ENCODE measurements at regions not wholly inside any gene's neighbourhood (a gene's known extent, or its start where the extent isn't known, plus 50 kb on each side); places are given as distances from the start of the nearest gene placed in this dataset.
A peak's percentile ranks its signal among the peaks of the same experiment; 100 is the strongest.

DNA sequence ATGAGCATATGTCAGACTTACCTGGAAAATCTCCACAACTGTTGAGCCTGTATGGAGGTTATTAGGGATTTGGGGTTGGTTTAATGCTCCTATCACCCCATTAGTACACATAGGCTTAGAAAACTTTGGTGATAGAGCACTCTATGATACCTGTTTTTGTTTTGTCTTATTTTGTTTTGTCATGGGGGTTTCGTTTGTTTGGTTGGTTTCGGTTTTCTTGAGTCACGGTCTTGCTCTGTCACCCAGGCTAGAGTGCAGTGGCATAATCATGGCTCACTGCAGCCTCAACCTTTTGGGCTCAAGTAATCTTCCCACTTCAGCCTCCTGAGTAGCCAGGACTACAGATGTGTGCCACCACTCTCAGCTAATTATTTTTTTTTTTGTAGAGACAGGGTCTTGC, 70.0 kb downstream of the MZT1 start:
- CTCF ChIA-PET = no interaction called here
- no peak for ATAC-seq

DNA sequence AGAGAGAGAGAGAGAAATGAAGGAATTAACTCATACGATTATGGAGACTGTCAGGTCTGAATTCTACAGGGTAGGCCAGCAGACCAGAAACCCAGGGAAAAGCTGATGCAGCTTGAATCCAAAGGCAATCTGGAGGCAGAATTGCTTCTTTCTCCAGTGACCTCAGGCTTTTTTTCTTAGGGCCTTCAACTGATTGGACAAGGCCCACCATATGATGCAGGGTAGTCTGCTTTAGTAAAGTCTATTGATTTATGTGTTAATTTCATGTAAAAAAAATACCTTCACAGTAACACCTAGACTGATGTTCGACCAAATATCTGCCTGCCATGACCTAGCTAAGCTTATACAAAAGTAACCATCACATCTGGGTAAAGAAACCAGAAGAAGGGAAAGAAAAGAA, 71.1 kb downstream of the MZT1 start:
- ATAC-seq = no peak
- H3K27me3 Mint-ChIP-seq = peaks cover 20% of the 10 kb centered on the region
- H3K4me1 Mint-ChIP-seq = no peaks in the 10 kb centered on the region
- H3K27ac Mint-ChIP-seq = no peak overlapping the region
- DNase-seq = no peak
- CTCF ChIA-PET = no interaction called here
- H3K9me3 Mint-ChIP-seq (ENCODE audit: low read depth) = no peaks in the 10 kb centered on the region
- H3K36me3 Mint-ChIP-seq = no peaks in the 10 kb centered on the region
- H3K4me3 Mint-ChIP-seq = no peak overlapping the region

More for the DNA sequence above, 70.0 kb downstream of the MZT1 start:
- Mint-ChIP-seq H3K9me3 (ENCODE audit: low read depth) (no peaks in the 10 kb centered on the region), H3K36me3 (no peaks in the 10 kb centered on the region), H3K4me1 (no peaks in the 10 kb centered on the region), H3K27ac (no peak overlapping the region), H3K4me3 (no peak overlapping the region), H3K27me3 (peaks cover 18% of the 10 kb centered on the region)
- DNase-seq = no peak

- Mint-ChIP-seq H3K36me3 (no peaks in the 10 kb centered on the region), H3K9me3 (ENCODE audit: low read depth) (no peaks in the 10 kb centered on the region), H3K4me3 (no peak overlapping the region), H3K27ac (no peak overlapping the region), H3K4me1 (no peaks in the 10 kb centered on the region), H3K27me3 (peaks cover 24% of the 10 kb centered on the region)
- no peak for DNase-seq
- ATAC-seq = no peak
- CTCF ChIA-PET = no interaction called here
Observed at GRCh38 chr13:72653506-72653905, 73.9 kb downstream of the MZT1 start.

DNA sequence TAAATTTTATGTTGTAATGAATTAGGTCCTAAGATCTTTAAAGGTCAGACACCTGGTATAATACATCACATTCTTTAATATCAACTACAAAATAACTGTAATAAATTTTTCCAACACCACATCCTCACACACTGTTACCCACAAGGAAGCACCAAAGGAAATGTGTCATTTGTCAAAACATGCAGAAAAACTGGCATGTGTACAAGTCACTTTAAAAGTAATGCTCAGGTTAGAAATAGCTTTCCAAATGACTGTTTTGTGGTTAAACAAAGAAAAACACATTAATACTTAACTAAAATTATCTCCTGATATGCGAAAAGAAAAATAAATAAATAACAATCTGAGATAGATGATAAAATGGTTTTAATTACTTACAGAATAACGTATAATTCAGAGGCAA, 74.7 kb downstream of the MZT1 start:
- ATAC-seq (no peak), DNase-seq (no peak)
- H3K27ac Mint-ChIP-seq = no peak overlapping the region
- peaks cover 17% of the 10 kb centered on the region for H3K27me3 Mint-ChIP-seq
- no peaks in the 10 kb centered on the region for H3K36me3 Mint-ChIP-seq
- H3K4me1 Mint-ChIP-seq = no peaks in the 10 kb centered on the region
- CTCF ChIA-PET = no interaction called here
- H3K4me3 Mint-ChIP-seq = no peak overlapping the region
- no peaks in the 10 kb centered on the region for H3K9me3 Mint-ChIP-seq (ENCODE audit: low read depth)

GRCh38 chr13:72651144-72651543, 76.3 kb downstream of the MZT1 start:
- Mint-ChIP-seq H3K4me3 (no peak overlapping the region), H3K4me1 (no peaks in the 10 kb centered on the region), H3K27me3 (peaks cover 25% of the 10 kb centered on the region), H3K9me3 (ENCODE audit: low read depth) (no peaks in the 10 kb centered on the region), H3K27ac (no peak overlapping the region), H3K36me3 (no peaks in the 10 kb centered on the region)
- CTCF ChIA-PET = no interaction called here
- DNase-seq (no peak), ATAC-seq (no peak)

DNA sequence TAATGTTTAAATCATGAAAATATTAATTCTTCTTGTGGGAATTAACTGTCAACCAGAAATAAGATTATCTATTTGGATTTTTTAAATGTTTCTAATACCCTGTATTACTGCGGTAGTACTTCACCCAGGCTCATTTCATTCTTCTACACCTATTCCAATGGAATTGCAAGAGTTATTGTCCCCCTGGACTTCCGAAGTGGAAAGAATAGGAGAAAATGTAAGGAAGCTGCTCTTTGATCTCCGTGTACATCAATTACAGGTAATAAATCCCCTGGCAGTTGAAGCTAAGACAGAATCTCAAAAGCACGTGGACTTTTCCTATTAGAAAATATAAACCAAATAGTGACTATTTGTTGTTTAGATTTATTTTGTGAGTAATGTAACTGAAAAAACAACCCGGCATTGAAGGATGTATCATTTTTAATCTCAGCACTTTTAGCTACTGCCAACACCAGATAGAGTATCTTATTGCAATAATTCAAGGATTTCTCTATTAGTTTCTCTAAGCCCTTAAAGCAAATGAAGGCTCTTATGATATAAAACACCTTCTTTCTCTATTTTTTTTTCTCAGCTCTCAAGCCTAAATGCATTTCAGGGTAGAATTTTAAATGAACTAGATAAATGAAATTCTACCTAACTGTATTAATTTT, 77.3 kb downstream of the MZT1 start:
- Mint-ChIP-seq H3K4me1 (no peaks in the 10 kb centered on the region), H3K4me3 (no peak overlapping the region), H3K27me3 (peaks cover 32% of the 10 kb centered on the region), H3K27ac (no peak overlapping the region), H3K36me3 (no peaks in the 10 kb centered on the region), H3K9me3 (ENCODE audit: low read depth) (no peaks in the 10 kb centered on the region)
- CTCF ChIA-PET = no interaction called here
- ATAC-seq (no peak), DNase-seq (no peak)

GRCh38 chr13:72648513-72649065, 78.8 kb downstream of the MZT1 start:
- no peak overlapping the region for H3K27ac Mint-ChIP-seq
- no peak overlapping the region for H3K4me3 Mint-ChIP-seq
- CTCF ChIA-PET = no interaction called here
- ATAC-seq (no peak), DNase-seq (no peak)
- H3K36me3 Mint-ChIP-seq = no peaks in the 10 kb centered on the region
- no peaks in the 10 kb centered on the region for H3K9me3 Mint-ChIP-seq (ENCODE audit: low read depth)
- H3K4me1 Mint-ChIP-seq = no peaks in the 10 kb centered on the region
- H3K27me3 Mint-ChIP-seq = peaks cover 34% of the 10 kb centered on the region

- CTCF ChIA-PET = no interaction called here
- H3K9me3 Mint-ChIP-seq (ENCODE audit: low read depth) = no peaks in the 10 kb centered on the region
- peaks cover 32% of the 10 kb centered on the region for H3K27me3 Mint-ChIP-seq
- H3K4me3 Mint-ChIP-seq = no peak overlapping the region
- H3K4me1 Mint-ChIP-seq = no peaks in the 10 kb centered on the region
- DNase-seq (no peak), ATAC-seq (no peak)
- no peaks in the 10 kb centered on the region for H3K36me3 Mint-ChIP-seq
- H3K27ac Mint-ChIP-seq = no peak overlapping the region
Observed at GRCh38 chr13:72647422-72647821, 80.0 kb downstream of the MZT1 start.

DNA sequence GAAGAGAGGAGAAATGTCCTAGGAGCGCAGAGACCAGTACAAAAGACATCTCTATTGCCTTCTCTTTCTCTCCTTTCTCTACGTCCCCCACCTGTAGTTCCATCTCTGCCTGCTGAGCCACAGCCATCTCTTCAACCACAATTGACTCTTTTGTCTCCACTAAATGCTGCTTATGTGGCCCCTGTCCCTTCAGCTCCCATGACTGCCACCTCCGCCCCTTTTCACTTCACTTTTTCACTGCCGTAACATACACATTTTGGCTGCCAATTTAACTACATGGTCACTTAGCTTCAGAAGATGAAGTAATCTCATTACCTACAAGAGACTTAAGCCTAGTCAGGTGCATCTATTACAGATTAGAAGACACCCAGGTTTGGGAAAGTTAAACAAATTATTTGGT, 81.9 kb downstream of the MZT1 start:
- no peaks in the 10 kb centered on the region for H3K9me3 Mint-ChIP-seq (ENCODE audit: low read depth)
- no peak overlapping the region for H3K27ac Mint-ChIP-seq
- no peaks in the 10 kb centered on the region for H3K4me1 Mint-ChIP-seq
- peaks cover 23% of the 10 kb centered on the region for H3K27me3 Mint-ChIP-seq
- ATAC-seq (no peak), DNase-seq (no peak)
- H3K4me3 Mint-ChIP-seq = no peak overlapping the region
- CTCF ChIA-PET = no interaction called here
- H3K36me3 Mint-ChIP-seq = no peaks in the 10 kb centered on the region

DNA sequence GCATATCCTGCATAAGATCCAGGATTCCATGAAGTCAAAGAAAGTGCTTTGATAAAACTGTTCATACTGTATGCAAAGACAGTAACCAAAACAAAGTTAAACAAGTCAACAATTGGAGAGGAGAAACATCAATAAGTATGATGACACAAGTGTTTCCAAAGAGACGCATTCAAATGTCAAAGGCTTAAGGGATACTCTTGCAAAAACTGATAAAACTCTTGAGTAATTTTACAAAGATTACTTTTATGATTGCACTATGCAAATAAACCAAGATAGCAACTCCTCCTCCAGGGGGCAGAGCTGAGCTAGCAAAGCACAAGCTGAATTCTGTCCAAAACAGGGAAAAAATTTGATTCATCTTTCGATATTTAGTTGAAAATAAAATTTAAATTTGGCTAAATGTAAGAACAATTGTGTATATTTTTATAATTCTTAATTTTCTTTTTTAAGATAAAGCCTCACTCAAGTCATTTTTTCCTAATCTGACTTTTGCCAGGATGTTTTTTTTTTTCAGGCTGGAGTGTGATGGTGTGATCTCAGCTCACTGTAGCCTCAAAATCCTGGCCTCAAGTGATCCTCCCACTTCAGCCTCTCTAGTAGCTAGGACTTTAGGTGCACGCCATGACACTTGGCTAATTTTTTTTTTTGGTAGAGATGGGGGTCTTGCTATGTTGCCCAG, 84.0 kb downstream of the MZT1 start:
- peak; percentile 61 for DNase-seq
- CTCF ChIA-PET = interaction anchor here (0.8 to 1.4 kb wide), 3 partner anchors 53 to 1352 kb away, joined by 3 to 4 read pairs (median 4); no protein-coding TSS in a partner anchor
- H3K36me3 Mint-ChIP-seq = no peaks in the 10 kb centered on the region
- H3K4me3 Mint-ChIP-seq = no peak overlapping the region
- peaks cover 23% of the 10 kb centered on the region for H3K27me3 Mint-ChIP-seq
- no peak overlapping the region for H3K27ac Mint-ChIP-seq
- ATAC-seq = no peak
- H3K4me1 Mint-ChIP-seq = no peaks in the 10 kb centered on the region
- H3K9me3 Mint-ChIP-seq (ENCODE audit: low read depth) = no peaks in the 10 kb centered on the region

DNA sequence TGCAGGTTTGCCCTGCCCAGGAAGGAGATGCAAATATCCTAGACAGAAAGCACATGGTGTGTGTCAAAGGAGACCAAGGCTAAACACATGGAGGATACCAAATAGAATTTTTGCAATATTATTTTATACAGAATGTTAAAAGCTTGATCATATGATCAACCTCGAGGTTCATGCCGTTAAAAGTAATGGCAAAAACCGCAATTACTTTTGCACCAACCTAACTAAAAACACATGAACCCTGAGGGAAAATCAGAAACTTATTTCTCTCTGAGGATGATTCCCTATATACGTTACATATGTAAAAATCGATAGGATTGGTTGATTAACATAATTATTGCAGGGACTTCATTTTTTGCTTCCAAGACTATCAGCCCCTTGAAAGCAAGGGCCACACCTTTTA, 88.1 kb downstream of the MZT1 start:
- Mint-ChIP-seq H3K27me3 (peaks cover 3% of the 10 kb centered on the region), H3K4me3 (no peak overlapping the region), H3K27ac (no peak overlapping the region), H3K9me3 (ENCODE audit: low read depth) (no peaks in the 10 kb centered on the region), H3K4me1 (no peaks in the 10 kb centered on the region), H3K36me3 (no peaks in the 10 kb centered on the region)
- DNase-seq (no peak), ATAC-seq (no peak)
- CTCF ChIA-PET = no interaction called here

GRCh38 chr13:72638059-72638815, 89.2 kb downstream of the MZT1 start:
- Mint-ChIP-seq H3K9me3 (ENCODE audit: low read depth) (no peaks in the 10 kb centered on the region), H3K4me1 (no peaks in the 10 kb centered on the region), H3K4me3 (no peak overlapping the region), H3K27ac (no peak overlapping the region), H3K27me3 (peaks cover 2% of the 10 kb centered on the region), H3K36me3 (no peaks in the 10 kb centered on the region)
- ATAC-seq (no peak), DNase-seq (no peak)
- CTCF ChIA-PET = no interaction called here

- Mint-ChIP-seq H3K4me1 (no peaks in the 10 kb centered on the region), H3K4me3 (no peak overlapping the region), H3K36me3 (no peaks in the 10 kb centered on the region), H3K9me3 (ENCODE audit: low read depth) (no peaks in the 10 kb centered on the region), H3K27me3 (peaks cover 2% of the 10 kb centered on the region), H3K27ac (no peak overlapping the region)
- DNase-seq = no peak
- no peak for ATAC-seq
- CTCF ChIA-PET = no interaction called here
Observed at GRCh38 chr13:72637561-72637960, 89.9 kb downstream of the MZT1 start.

- H3K27ac Mint-ChIP-seq = no peak overlapping the region
- ATAC-seq (no peak), DNase-seq (no peak)
- CTCF ChIA-PET = no interaction called here
- H3K4me3 Mint-ChIP-seq = no peak overlapping the region
- no peaks in the 10 kb centered on the region for H3K36me3 Mint-ChIP-seq
- no peaks in the 10 kb centered on the region for H3K27me3 Mint-ChIP-seq
- no peaks in the 10 kb centered on the region for H3K9me3 Mint-ChIP-seq (ENCODE audit: low read depth)
- H3K4me1 Mint-ChIP-seq = no peaks in the 10 kb centered on the region
Observed at GRCh38 chr13:72634859-72635258, 92.6 kb downstream of the MZT1 start.
